Right ventricle myocardium inferior (tissue), 1 donor: ENCODE measurements at regions not wholly inside any gene's neighbourhood (a gene's known extent, or its start where the extent isn't known, plus 50 kb on each side); places are given as distances from the start of the nearest gene placed in this dataset.
A peak's percentile ranks its signal among the peaks of the same experiment; 100 is the strongest.

ENCODE experiments used
- ATAC-seq: fragments of 200-7000 bp; cut with Tn5 transposase; one replicate; pipeline ENCODE4 v1.9.1; 2020; ENCODE audit warnings: mild to moderate bottlenecking, moderate library complexity
- DNase-seq: peaks from one replicate; pipeline ENCODE4 v3.0.0; 2021; ENCODE audit errors: missing footprints
- intact Hi-C: fragments of 100-400 bp; cut with DNase I; formaldehyde crosslinking; loops from one replicate; pipeline ENCODE4 v1.11.0; 2022
- donor health status: DM: no; HTN: yes; CAD: no; lungs with severe emphysema.

- DNase-seq (no peak), ATAC-seq (no peak)
- intact Hi-C loops: no loop called here
Measured at GRCh38 chr13:104715111-104715510, 1648.9 kb upstream of the SLC10A2 start.

- no peak for ATAC-seq
- intact Hi-C loops: no loop called here
- DNase-seq: no peak
Measured at GRCh38 chr13:104705031-104705750, 1639.0 kb upstream of the SLC10A2 start.

- intact Hi-C loops: no loop called here
- no peak for ATAC-seq
- DNase-seq: peak; percentile 42
Measured at GRCh38 chr13:104701591-104701990, 1635.4 kb upstream of the SLC10A2 start.

GRCh38 chr13:104694397-104694796 is 1628.2 kb upstream of the SLC10A2 start:
- DNase-seq (no peak), ATAC-seq (no peak)
- intact Hi-C loops: no loop called here

- intact Hi-C loops: no loop called here
- no peak for ATAC-seq
- DNase-seq: no peak
Measured at GRCh38 chr13:104693126-104693525, 1626.9 kb upstream of the SLC10A2 start.

- intact Hi-C loops: no loop called here
- DNase-seq: no peak
- no peak for ATAC-seq
Measured at GRCh38 chr13:104691767-104692467, 1625.7 kb upstream of the SLC10A2 start.

GRCh38 chr13:104686484-104686883 is 1620.3 kb upstream of the SLC10A2 start:
- intact Hi-C loops: no loop called here
- DNase-seq (no peak), ATAC-seq (no peak)

- intact Hi-C loops: no loop called here
- DNase-seq: no peak
- no peak for ATAC-seq
Measured at GRCh38 chr13:104683789-104684188, 1617.6 kb upstream of the SLC10A2 start.

- no peak for ATAC-seq
- no peak for DNase-seq
- intact Hi-C loops: no loop called here
Measured at GRCh38 chr13:104678161-104678560, 1611.9 kb upstream of the SLC10A2 start.

GRCh38 chr13:104671901-104672300 is 1605.7 kb upstream of the SLC10A2 start:
- no peak for DNase-seq
- intact Hi-C loops: no loop called here
- ATAC-seq: no peak

GRCh38 chr13:104657196-104657595 is 1591.0 kb upstream of the SLC10A2 start:
- intact Hi-C loops: no loop called here
- ATAC-seq: no peak
- DNase-seq: no peak

GRCh38 chr13:104650431-104650830 is 1584.2 kb upstream of the SLC10A2 start:
- intact Hi-C loops: no loop called here
- ATAC-seq (no peak), DNase-seq (no peak)

GRCh38 chr13:104648291-104648690 is 1582.1 kb upstream of the SLC10A2 start:
- intact Hi-C loops: no loop called here
- no peak for ATAC-seq

GRCh38 chr13:104645786-104646185 is 1579.6 kb upstream of the SLC10A2 start:
- no peak for ATAC-seq
- no peak for DNase-seq
- intact Hi-C loops: no loop called here

More at GRCh38 chr13:104648291-104648690, 1582.1 kb upstream of the SLC10A2 start:
- peak; percentile 46 for DNase-seq

GRCh38 chr13:104641309-104641708 is 1575.1 kb upstream of the SLC10A2 start:
- intact Hi-C loops: no loop called here
- no peak for ATAC-seq
- DNase-seq: no peak

GRCh38 chr13:104635879-104636278 is 1569.7 kb upstream of the SLC10A2 start:
- ATAC-seq (no peak), DNase-seq (no peak)
- intact Hi-C loops: no loop called here

GRCh38 chr13:104634016-104634415 is 1567.8 kb upstream of the SLC10A2 start:
- DNase-seq (no peak), ATAC-seq (no peak)
- intact Hi-C loops: no loop called here

- ATAC-seq (no peak), DNase-seq (no peak)
- intact Hi-C loops: no loop called here
Measured at GRCh38 chr13:104632736-104633135, 1566.5 kb upstream of the SLC10A2 start.

GRCh38 chr13:104625201-104625600 is 1559.0 kb upstream of the SLC10A2 start:
- intact Hi-C loops: no loop called here
- no peak for ATAC-seq
- no peak for DNase-seq

- intact Hi-C loops: no loop called here
- ATAC-seq (no peak), DNase-seq (no peak)
Measured at GRCh38 chr13:104616990-104617389, 1550.8 kb upstream of the SLC10A2 start.
